SK-N-SH (cell line): ENCODE measurements at regions not wholly inside any gene's neighbourhood (a gene's known extent, or its start where the extent isn't known, plus 50 kb on each side); places are given as distances from the start of the nearest gene placed in this dataset.

Experiments used
- CTCF ChIA-PET: fragments of 300-600, 350-600 bp; formaldehyde crosslinking; extraction: SDS; loops from one replicate; lab custom pipeline; 2021; lab: Yijun Ruan, JAX
- POLR2A ChIA-PET: fragments of 350-600 bp; sonication (Branson Sonifier 250); formaldehyde crosslinking; extraction: SDS; loops from one replicate; lab custom pipeline; 2020; ENCODE audit warnings: antibody characterized with exemption, inconsistent platforms; lab: Yijun Ruan, JAX
- DNase-seq: peaks from one replicate; pipeline ENCODE4 v3.0.0; 2012
- H2AFZ ChIP-seq: fragments of 200-600 bp; sonication (generic); 2 replicates; pipeline ENCODE4 v1.8.1; 2016; ENCODE audit warnings: antibody characterized with exemption, mild to moderate bottlenecking, low read depth
- H3F3A ChIP-seq: fragments of 200-600 bp; sonication (generic); replicated peaks from 2 replicates; pipeline ENCODE3; 2016; ENCODE audit warnings: antibody characterized with exemption, mild to moderate bottlenecking; ENCODE audit not compliant: insufficient read depth
- H3K27ac ChIP-seq, 2 experiments: fragments of 200-500 bp in 1 of 2; fragments of 200-600 bp in 1 of 2; sonication (Bioruptor generic) in 1 of 2; sonication (generic), shearing (Covaris generic) in 1 of 2; 2 replicates each; pipeline versions ENCODE4 v1.5.1 to v1.6.1; 2014 to 2016; ENCODE audit warnings: low read depth in 2 of 2, inconsistent platforms in 1 of 2, low read length in 1 of 2, mild to moderate bottlenecking in 1 of 2, mixed read lengths in 1 of 2
- H3K27me3 ChIP-seq: fragments of 200-600 bp; sonication (generic), shearing (Covaris generic); 2 replicates; pipeline ENCODE4 v1.6.1; 2016; ENCODE audit warnings: mixed run types; ENCODE audit not compliant: insufficient read depth
- H3K36me3 ChIP-seq, 2 experiments: fragments of 200-500 bp in 1 of 2; fragments of 200-600 bp in 1 of 2; sonication (Bioruptor generic) in 1 of 2; sonication (generic) in 1 of 2; replicated peaks in 1 of 2; 2 replicates each; pipeline versions ENCODE3 to v1.5.1; 2014 to 2016; ENCODE audit warnings: low read length in 1 of 2, mild to moderate bottlenecking in 1 of 2; ENCODE audit not compliant: insufficient read depth in 2 of 2, control insufficient read depth in 1 of 2
- H3K4me1 ChIP-seq, 2 experiments: fragments of 200-500 bp in 1 of 2; fragments of 200-600 bp in 1 of 2; sonication (Bioruptor generic) in 1 of 2; sonication (generic), shearing (Covaris generic) in 1 of 2; 2 replicates each; pipeline versions ENCODE4 v1.5.1 to v1.6.1; 2014 to 2016; ENCODE audit warnings: low read depth in 1 of 2, low read length in 1 of 2, mixed run types in 1 of 2; ENCODE audit not compliant: insufficient read depth in 2 of 2, control insufficient read depth in 1 of 2
- H3K4me2 ChIP-seq: fragments of 200-600 bp; sonication (generic), shearing (Covaris generic); 2 replicates; pipeline ENCODE4 v1.6.1; 2017; ENCODE audit warnings: mixed run types
- H3K4me3 ChIP-seq, 2 experiments: fragments of 200-500 bp in 1 of 2; fragments of 200-600 bp in 1 of 2; sonication (Bioruptor generic) in 1 of 2; sonication (generic), shearing (Covaris generic) in 1 of 2; 2 replicates each; pipeline versions ENCODE4 v1.5.1 to v1.8.1; 2014 to 2016; ENCODE audit warnings: low read depth in 2 of 2, inconsistent platforms in 1 of 2, low read length in 1 of 2, mild to moderate bottlenecking in 1 of 2, mixed read lengths in 1 of 2, moderate library complexity in 1 of 2
- H3K79me2 ChIP-seq: fragments of 200-600 bp; sonication (generic); 2 replicates; pipeline ENCODE4 v1.8.1; 2017; ENCODE audit warnings: mild to moderate bottlenecking; ENCODE audit not compliant: insufficient read depth
- H3K9ac ChIP-seq: fragments of 200-600 bp; sonication (generic); 2 replicates; pipeline ENCODE4 v1.6.1; 2017; ENCODE audit warnings: mixed run types
- H3K9me2 ChIP-seq: fragments of 200-600 bp; sonication (generic); 2 replicates; pipeline ENCODE4 v1.6.1; 2017; ENCODE audit warnings: mixed run types
- H3K9me3 ChIP-seq: fragments of 200-600 bp; sonication (generic); 2 replicates; pipeline ENCODE4 v1.6.1; 2017; ENCODE audit warnings: mixed run types, mild to moderate bottlenecking, moderate library complexity
- H4K20me1 ChIP-seq: fragments of 200-600 bp; sonication (generic); 2 replicates; pipeline ENCODE4 v1.6.1; 2017; ENCODE audit warnings: mild to moderate bottlenecking, mixed run types; ENCODE audit not compliant: insufficient read depth
- ELF1 ChIP-seq: IDR thresholded peaks from 2 replicates; pipeline ENCODE4 v1.4.0; 2012
- FOSL2 ChIP-seq: IDR thresholded peaks from 2 replicates; pipeline ENCODE4 v1.4.0; 2012; ENCODE audit warnings: low read depth, mild to moderate bottlenecking, moderate library complexity, borderline replicate concordance
- GABPA ChIP-seq: IDR thresholded peaks from 2 replicates; pipeline ENCODE4 v1.4.0; 2012; ENCODE audit warnings: low read depth, mild to moderate bottlenecking
- GATA2 ChIP-seq: sonication (generic); formaldehyde crosslinking; IDR thresholded peaks from 2 replicates; pipeline ENCODE4 v1.5.0; 2020; ENCODE audit warnings: mild to moderate bottlenecking, missing genetic modification reagents
- IRF3 ChIP-seq: fragments of 150-350 bp; IDR thresholded peaks from 2 replicates; pipeline ENCODE4 v1.6.1; 2016; ENCODE audit warnings: mild to moderate bottlenecking, low read depth, low read length
- JUND ChIP-seq: IDR thresholded peaks from 2 replicates; pipeline ENCODE4 v1.4.0; 2012
- MXI1 ChIP-seq: IDR thresholded peaks from 2 replicates; pipeline ENCODE4 v1.6.1; 2012; ENCODE audit warnings: mild to moderate bottlenecking, low read depth, low read length, improper control_type of control experiment
- NFIC ChIP-seq: IDR thresholded peaks from 2 replicates; pipeline ENCODE4 v1.4.0; 2012; ENCODE audit warnings: borderline replicate concordance
- PBX3 ChIP-seq: IDR thresholded peaks from 2 replicates; pipeline ENCODE4; 2012
- POLR2AphosphoS5 ChIP-seq: IDR thresholded peaks from 2 replicates; pipeline ENCODE4 v1.6.1; 2012; ENCODE audit warnings: low read depth, low read length
- RFX5 ChIP-seq: IDR thresholded peaks from 2 replicates; pipeline ENCODE4 v1.6.1; 2012; ENCODE audit warnings: mild to moderate bottlenecking, improper control_type of control experiment, low read length
- RXRA ChIP-seq: IDR thresholded peaks from 2 replicates; pipeline ENCODE4 v1.4.0; 2012; ENCODE audit warnings: low read depth, mild to moderate bottlenecking, borderline replicate concordance
- SIN3A ChIP-seq: IDR thresholded peaks from 2 replicates; pipeline ENCODE4 v1.6.1; 2012; ENCODE audit warnings: low read depth, mild to moderate bottlenecking, low read length, moderate library complexity, borderline replicate concordance
- SMC3 ChIP-seq: IDR thresholded peaks from 2 replicates; pipeline ENCODE4 v1.6.1; 2012; ENCODE audit warnings: low read depth, low read length, improper control_type of control experiment
- TAF1 ChIP-seq: IDR thresholded peaks from 2 replicates; pipeline ENCODE4 v1.6.1; 2012; ENCODE audit warnings: low read depth, mild to moderate bottlenecking, low read length, moderate library complexity, borderline replicate concordance
- TCF12 ChIP-seq: IDR thresholded peaks from 2 replicates; pipeline ENCODE4 v1.4.0; 2012
- ZBTB33 ChIP-seq: IDR thresholded peaks from 2 replicates; pipeline ENCODE4 v1.4.0; 2012; ENCODE audit warnings: low read depth, borderline replicate concordance
- WGBS: methylation state at CpG from one replicate; pipeline ENCODE4 v1.1.6; 2017; ENCODE audit warnings: low lambda C conversion rate; 5-methylcytosine and 5-hydroxymethylcytosine counted together
- TF ChIP-seq, protein P1 (sequence below): IDR thresholded peaks from 2 replicates; pipeline ENCODE4 v1.4.0; 2012; ENCODE audit warnings: low read depth
- TF ChIP-seq, protein P2 (sequence below): IDR thresholded peaks from 2 replicates; pipeline ENCODE4 v1.6.1; 2012; ENCODE audit warnings: mild to moderate bottlenecking, low read depth, low read length, moderate library complexity

- Histone ChIP-seq H3K4me3 (no peak overlapping the region), H3K36me3 (no peaks in the 10 kb centered on the region), H3F3A (no peaks in the 10 kb centered on the region), H3K4me1 (no peaks in the 10 kb centered on the region), H2AFZ (no peak overlapping the region), H3K9me3 (no peaks in the 10 kb centered on the region), H3K79me2 (no peaks in the 10 kb centered on the region), H3K4me2 (no peak overlapping the region), H3K27me3 (no peaks in the 10 kb centered on the region; the same call in 1 of the 2 replicates), H3K9ac (no peak overlapping the region), H4K20me1 (no peaks in the 10 kb centered on the region), H3K27ac (no peak overlapping the region), H3K9me2 (no peaks in the 10 kb centered on the region)
- CTCF ChIA-PET, result interaction anchor here (1.8 kb wide), 1 partner anchor 10 kb away, joined by 6 read pairs; no protein-coding TSS in a partner anchor
- DNase-seq, result no peak
- POLR2A ChIA-PET, result no interaction called here
- TF ChIP-seq GATA2, result no peak
- TF ChIP-seq MXI1, result no peak
- no peak for TF ChIP-seq GABPA
- no peak for TF ChIP-seq SMC3
- no peak for TF ChIP-seq POLR2AphosphoS5
- TF ChIP-seq, protein P1, sequence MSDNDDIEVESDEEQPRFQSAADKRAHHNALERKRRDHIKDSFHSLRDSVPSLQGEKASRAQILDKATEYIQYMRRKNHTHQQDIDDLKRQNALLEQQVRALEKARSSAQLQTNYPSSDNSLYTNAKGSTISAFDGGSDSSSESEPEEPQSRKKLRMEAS, result no peak
- no peak for TF ChIP-seq NFIC
- TF ChIP-seq ZBTB33, result no peak
- TF ChIP-seq TCF12, result no peak
- TF ChIP-seq SIN3A, result no peak
- TF ChIP-seq ELF1, result no peak
- TF ChIP-seq RXRA, result no peak
- TF ChIP-seq, protein P2, sequence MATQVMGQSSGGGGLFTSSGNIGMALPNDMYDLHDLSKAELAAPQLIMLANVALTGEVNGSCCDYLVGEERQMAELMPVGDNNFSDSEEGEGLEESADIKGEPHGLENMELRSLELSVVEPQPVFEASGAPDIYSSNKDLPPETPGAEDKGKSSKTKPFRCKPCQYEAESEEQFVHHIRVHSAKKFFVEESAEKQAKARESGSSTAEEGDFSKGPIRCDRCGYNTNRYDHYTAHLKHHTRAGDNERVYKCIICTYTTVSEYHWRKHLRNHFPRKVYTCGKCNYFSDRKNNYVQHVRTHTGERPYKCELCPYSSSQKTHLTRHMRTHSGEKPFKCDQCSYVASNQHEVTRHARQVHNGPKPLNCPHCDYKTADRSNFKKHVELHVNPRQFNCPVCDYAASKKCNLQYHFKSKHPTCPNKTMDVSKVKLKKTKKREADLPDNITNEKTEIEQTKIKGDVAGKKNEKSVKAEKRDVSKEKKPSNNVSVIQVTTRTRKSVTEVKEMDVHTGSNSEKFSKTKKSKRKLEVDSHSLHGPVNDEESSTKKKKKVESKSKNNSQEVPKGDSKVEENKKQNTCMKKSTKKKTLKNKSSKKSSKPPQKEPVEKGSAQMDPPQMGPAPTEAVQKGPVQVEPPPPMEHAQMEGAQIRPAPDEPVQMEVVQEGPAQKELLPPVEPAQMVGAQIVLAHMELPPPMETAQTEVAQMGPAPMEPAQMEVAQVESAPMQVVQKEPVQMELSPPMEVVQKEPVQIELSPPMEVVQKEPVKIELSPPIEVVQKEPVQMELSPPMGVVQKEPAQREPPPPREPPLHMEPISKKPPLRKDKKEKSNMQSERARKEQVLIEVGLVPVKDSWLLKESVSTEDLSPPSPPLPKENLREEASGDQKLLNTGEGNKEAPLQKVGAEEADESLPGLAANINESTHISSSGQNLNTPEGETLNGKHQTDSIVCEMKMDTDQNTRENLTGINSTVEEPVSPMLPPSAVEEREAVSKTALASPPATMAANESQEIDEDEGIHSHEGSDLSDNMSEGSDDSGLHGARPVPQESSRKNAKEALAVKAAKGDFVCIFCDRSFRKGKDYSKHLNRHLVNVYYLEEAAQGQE, result no peak
- TF ChIP-seq RFX5, result no peak
- no peak for TF ChIP-seq JUND
- no peak for TF ChIP-seq FOSL2
- TF ChIP-seq PBX3, result no peak
- no peak for TF ChIP-seq IRF3
- TF ChIP-seq TAF1, result no peak
- WGBS, result 69% methylated on average over 9 of the region's 12 CpGs
Observed at GRCh38 chr20:48319943-48320584, 507.7 kb downstream of the PREX1 start.
